ENCODE measurements at regions not wholly inside any gene's neighbourhood (a gene's known extent, or its start where the extent isn't known, plus 50 kb on each side); places are given as distances from the start of the nearest gene placed in this dataset.

GRCh38 chr11:87879118-87879517 lies 296.1 kb downstream of the RAB38 start:
- DNase-seq (ENCODE audit: low read depth) = peak; percentile 51
- Histone ChIP-seq H3K36me3 (ENCODE audit: control insufficient read depth, insufficient read depth, low read length) (no peaks in the 10 kb centered on the region), H3K27me3 (ENCODE audit: control insufficient read depth, insufficient read depth, low read length) (no peaks in the 10 kb centered on the region), H3K4me3 (ENCODE audit: low read depth, low read length) (no peak overlapping the region)
- no peak for TF ChIP-seq CTCF (IDR thresholded peaks at IDR 0.05; ENCODE audit: insufficient read depth, low read depth, low read length)
- ChIA-PET CTCF (interaction anchor here (1.1 to 3.2 kb wide), 11 partner anchors 11 to 673 kb away, joined by 3 to 21 read pairs (median 4); no protein-coding TSS in a partner anchor), POLR2A (interaction anchor here (0.6 to 0.7 kb wide), 2 partner anchors 24 to 330 kb away, joined by 3 to 4 read pairs; no protein-coding TSS in a partner anchor)

- ChIA-PET CTCF (interaction anchor here (0.6 to 3.2 kb wide), 18 partner anchors 9 to 674 kb away, joined by 3 to 21 read pairs (median 4); no protein-coding TSS in a partner anchor), POLR2A (interaction anchor here (0.6 kb wide), 1 partner anchor 190 kb away, joined by 5 read pairs; no protein-coding TSS in a partner anchor)
- H3K27me3 ChIP-seq (ENCODE audit: control insufficient read depth, insufficient read depth, low read length) = no peaks in the 10 kb centered on the region
- peak; percentile 79 for DNase-seq (ENCODE audit: low read depth)
- peak; percentile 71 for TF ChIP-seq CTCF (IDR thresholded peaks at IDR 0.05; ENCODE audit: insufficient read depth, low read depth, low read length)
- no peaks in the 10 kb centered on the region for H3K36me3 ChIP-seq (ENCODE audit: control insufficient read depth, insufficient read depth, low read length)
- H3K4me3 ChIP-seq (ENCODE audit: low read depth, low read length) = no peak overlapping the region
These were observed 296.8 kb downstream of the RAB38 start for GRCh38 chr11:87878373-87878825.

GRCh38 chr11:87871056-87871455 lies 304.2 kb downstream of the RAB38 start:
- ChIA-PET CTCF (interaction anchor here (1.9 kb wide), 1 partner anchor 11 kb away, joined by 5 read pairs; no protein-coding TSS in a partner anchor), POLR2A (no interaction called here)
- no peaks in the 10 kb centered on the region for H3K27me3 ChIP-seq (ENCODE audit: control insufficient read depth, insufficient read depth, low read length)
- no peak for TF ChIP-seq CTCF (IDR thresholded peaks at IDR 0.05; ENCODE audit: insufficient read depth, low read depth, low read length)
- no peak overlapping the region for H3K4me3 ChIP-seq (ENCODE audit: low read depth, low read length)
- no peak for DNase-seq (ENCODE audit: low read depth)
- no peaks in the 10 kb centered on the region for H3K36me3 ChIP-seq (ENCODE audit: control insufficient read depth, insufficient read depth, low read length)

GRCh38 chr11:87870086-87870485 lies 305.2 kb downstream of the RAB38 start:
- DNase-seq (ENCODE audit: low read depth) = peak; percentile 68
- CTCF ChIA-PET = interaction anchor here (1.9 to 4.7 kb wide), 2 partner anchors 8 to 10 kb away, joined by 5 to 21 read pairs; no protein-coding TSS in a partner anchor
- TF ChIP-seq CTCF (IDR thresholded peaks at IDR 0.05; ENCODE audit: insufficient read depth, low read depth, low read length) = no peak
- no peaks in the 10 kb centered on the region for H3K27me3 ChIP-seq (ENCODE audit: control insufficient read depth, insufficient read depth, low read length)
- H3K36me3 ChIP-seq (ENCODE audit: control insufficient read depth, insufficient read depth, low read length) = no peaks in the 10 kb centered on the region
- no peak overlapping the region for H3K4me3 ChIP-seq (ENCODE audit: low read depth, low read length)
- POLR2A ChIA-PET = no interaction called here

- no peak overlapping the region for H3K4me3 ChIP-seq (ENCODE audit: low read depth, low read length)
- no peaks in the 10 kb centered on the region for H3K36me3 ChIP-seq (ENCODE audit: control insufficient read depth, insufficient read depth, low read length)
- no peak for TF ChIP-seq CTCF (IDR thresholded peaks at IDR 0.05; ENCODE audit: insufficient read depth, low read depth, low read length)
- no peak for DNase-seq (ENCODE audit: low read depth)
- ChIA-PET POLR2A (no interaction called here), CTCF (interaction anchor here (4.7 kb wide), 1 partner anchor 11 kb away, joined by 21 read pairs; no protein-coding TSS in a partner anchor)
- no peaks in the 10 kb centered on the region for H3K27me3 ChIP-seq (ENCODE audit: control insufficient read depth, insufficient read depth, low read length)
These were observed 308.3 kb downstream of the RAB38 start for GRCh38 chr11:87866951-87867350.
